MCF 10A (cell line): ENCODE measurements at regions not wholly inside any gene's neighbourhood (a gene's known extent, or its start where the extent isn't known, plus 50 kb on each side); places are given as distances from the start of the nearest gene placed in this dataset.

Experiments
- BruUV-seq: library from RNA; stranded (reverse); fragments of 400-500 nt; replicated peaks from 2 replicates; lab custom pipeline; 2021; lab: Mats Ljungman, UMichigan
- CTCF ChIA-PET: fragments of 300-600 bp; sonication (Branson Sonifier 250); formaldehyde crosslinking; extraction: SDS; loops from one replicate; lab custom pipeline; 2021; ENCODE audit warnings: antibody characterized with exemption, inconsistent platforms; lab: Yijun Ruan, JAX
- POLR2A ChIA-PET: fragments of 300-600, 350-650 bp; sonication (Branson Sonifier 250); formaldehyde crosslinking; extraction: SDS; loops from one replicate; lab custom pipeline; 2020; ENCODE audit warnings: antibody characterized with exemption, inconsistent platforms; lab: Yijun Ruan, JAX
- DNase-seq: peaks from one replicate; pipeline ENCODE4 v3.0.0-alpha.2; 2018; ENCODE audit not compliant: unreplicated experiment
- H3K27ac Mint-ChIP-seq: one replicate; pipeline ENCODE4 v1.8.0; 2022; ENCODE audit warnings: mild to moderate bottlenecking, low read depth, mixed read lengths; ENCODE audit not compliant: unreplicated experiment
- H3K27me3 Mint-ChIP-seq: one replicate; pipeline ENCODE4 v1.8.0; 2022; ENCODE audit warnings: mixed read lengths; ENCODE audit not compliant: insufficient read depth, unreplicated experiment
- H3K36me3 Mint-ChIP-seq: one replicate; pipeline ENCODE4 v1.8.0; 2022; ENCODE audit warnings: mild to moderate bottlenecking, moderate library complexity, mixed read lengths; ENCODE audit not compliant: insufficient read depth, unreplicated experiment
- H3K4me1 Mint-ChIP-seq: one replicate; pipeline ENCODE4 v1.8.0; 2022; ENCODE audit warnings: mixed read lengths; ENCODE audit not compliant: insufficient read depth, unreplicated experiment
- H3K4me3 Mint-ChIP-seq: one replicate; pipeline ENCODE4 v1.8.0; 2022; ENCODE audit warnings: mild to moderate bottlenecking, moderate library complexity, mixed read lengths; ENCODE audit not compliant: unreplicated experiment
- H3K9me3 Mint-ChIP-seq: one replicate; pipeline ENCODE4 v1.8.0; 2022; ENCODE audit warnings: mixed read lengths; ENCODE audit not compliant: unreplicated experiment
- CTCF ChIP-seq: fragments of 200-600 bp; IDR thresholded peaks from one replicate; pipeline ENCODE4 v1.8.0; 2022; ENCODE audit warnings: antibody characterized with exemption, mild to moderate bottlenecking; ENCODE audit not compliant: unreplicated experiment
- intact Hi-C: fragments of 100-400 bp; cut with micrococcal nuclease; formaldehyde crosslinking; loops from 2 replicates; pipeline ENCODE4 v1.14.1; 2022

- Mint-ChIP-seq H3K27ac (no peak overlapping the region), H3K9me3 (no peaks in the 10 kb centered on the region), H3K27me3 (no peaks in the 10 kb centered on the region), H3K36me3 (peaks cover 5% of the 10 kb centered on the region), H3K4me1 (no peaks in the 10 kb centered on the region), H3K4me3 (no peak overlapping the region)
- no peak for TF ChIP-seq CTCF
- POLR2A ChIA-PET, result interaction anchor here (0.6 kb wide), 1 partner anchor 475 kb away, joined by 3 read pairs; no protein-coding TSS in a partner anchor
- peak; percentile 11 for DNase-seq
- BruUV-seq, result no TSS peak
- intact Hi-C loops, result no loop called here
- CTCF ChIA-PET, result no interaction called here
These were observed 521.6 kb downstream of the CD83 start for GRCh38 chr6:14638906-14639761.

GRCh38 chr6:14639983-14640599 is 522.5 kb downstream of the CD83 start:
- no peaks in the 10 kb centered on the region for H3K9me3 Mint-ChIP-seq
- intact Hi-C loops, result no loop called here
- ChIA-PET POLR2A (no interaction called here), CTCF (no interaction called here)
- H3K4me1 Mint-ChIP-seq, result no peaks in the 10 kb centered on the region
- no peak overlapping the region for H3K4me3 Mint-ChIP-seq
- peaks cover 5% of the 10 kb centered on the region for H3K36me3 Mint-ChIP-seq
- no peak for DNase-seq
- H3K27me3 Mint-ChIP-seq, result no peaks in the 10 kb centered on the region
- TF ChIP-seq CTCF, result no peak
- H3K27ac Mint-ChIP-seq, result no peak overlapping the region
- BruUV-seq, result no TSS peak

- ChIA-PET POLR2A (no interaction called here), CTCF (no interaction called here)
- intact Hi-C loops, result no loop called here
- Mint-ChIP-seq H3K4me1 (no peaks in the 10 kb centered on the region), H3K27ac (no peak overlapping the region), H3K9me3 (no peaks in the 10 kb centered on the region), H3K36me3 (peaks cover 5% of the 10 kb centered on the region), H3K4me3 (no peak overlapping the region), H3K27me3 (no peaks in the 10 kb centered on the region)
- no peak for DNase-seq
- no TSS peak for BruUV-seq
- no peak for TF ChIP-seq CTCF
These were observed 523.1 kb downstream of the CD83 start for GRCh38 chr6:14640631-14641030.

GRCh38 chr6:14641423-14642135 is 524.0 kb downstream of the CD83 start:
- ChIA-PET POLR2A (no interaction called here), CTCF (no interaction called here)
- TF ChIP-seq CTCF, result no peak
- Mint-ChIP-seq H3K27me3 (no peaks in the 10 kb centered on the region), H3K36me3 (peaks cover 5% of the 10 kb centered on the region), H3K4me1 (no peaks in the 10 kb centered on the region), H3K4me3 (no peak overlapping the region), H3K9me3 (no peaks in the 10 kb centered on the region), H3K27ac (no peak overlapping the region)
- intact Hi-C loops, result no loop called here
- DNase-seq, result no peak
- no TSS peak for BruUV-seq
